BLaER1 (cell line): ENCODE measurements at regions not wholly inside any gene's neighbourhood (a gene's known extent, or its start where the extent isn't known, plus 50 kb on each side); places are given as distances from the start of the nearest gene placed in this dataset.
"Not testable (repeated sequence)": the region's sequence is repeated elsewhere in the genome, so short reads cannot be mapped to it uniquely, and the experiment has no call there.

Source experiments
- H3K27ac ChIP-seq: shearing (Covaris generic); formaldehyde crosslinking; 2 replicates; pipeline ENCODE4 v1.8.1; 2022
- H3K27me3 ChIP-seq: shearing (Covaris generic); formaldehyde crosslinking; 2 replicates; pipeline ENCODE4 v1.8.1; 2022
- H3K36me3 ChIP-seq: shearing (Covaris generic); formaldehyde crosslinking; 2 replicates; pipeline ENCODE4 v1.8.1; 2022
- H3K4me1 ChIP-seq: shearing (Covaris generic); formaldehyde crosslinking; 2 replicates; pipeline ENCODE4 v1.8.1; 2022
- H3K4me2 ChIP-seq: shearing (Covaris generic); formaldehyde crosslinking; 2 replicates; pipeline ENCODE4 v1.8.1; 2022
- H3K4me3 ChIP-seq: shearing (Covaris generic); formaldehyde crosslinking; 2 replicates; pipeline ENCODE4 v1.8.1; 2022
- H3K9ac ChIP-seq: shearing (Covaris generic); formaldehyde crosslinking; 2 replicates; pipeline ENCODE4 v1.8.1; 2022
- H3K9me3 ChIP-seq: shearing (Covaris generic); formaldehyde crosslinking; 2 replicates; pipeline ENCODE4 v1.8.1; 2022
- H4K20me1 ChIP-seq: shearing (Covaris generic); formaldehyde crosslinking; 2 replicates; pipeline ENCODE4 v1.8.1; 2022
- Cebpa-rat ChIP-seq: shearing (Covaris generic); IDR thresholded peaks from 2 replicates; pipeline ENCODE4 v1.8.1; 2022

- Histone ChIP-seq H3K4me1 (no peaks in the 10 kb centered on the region), H3K36me3 (no peaks in the 10 kb centered on the region), H3K9ac (no peak overlapping the region), H3K4me2 (no peak overlapping the region), H4K20me1 (no peaks in the 10 kb centered on the region), H3K4me3 (no peak overlapping the region), H3K9me3 (no peaks in the 10 kb centered on the region; the same call in 1 of the 2 replicates), H3K27me3 (no peaks in the 10 kb centered on the region), H3K27ac (no peak overlapping the region)
- TF ChIP-seq Cebpa-rat = no peak
Observed at GRCh38 chr1:241447031-241447644, 72.4 kb downstream of the FH start.

DNA sequence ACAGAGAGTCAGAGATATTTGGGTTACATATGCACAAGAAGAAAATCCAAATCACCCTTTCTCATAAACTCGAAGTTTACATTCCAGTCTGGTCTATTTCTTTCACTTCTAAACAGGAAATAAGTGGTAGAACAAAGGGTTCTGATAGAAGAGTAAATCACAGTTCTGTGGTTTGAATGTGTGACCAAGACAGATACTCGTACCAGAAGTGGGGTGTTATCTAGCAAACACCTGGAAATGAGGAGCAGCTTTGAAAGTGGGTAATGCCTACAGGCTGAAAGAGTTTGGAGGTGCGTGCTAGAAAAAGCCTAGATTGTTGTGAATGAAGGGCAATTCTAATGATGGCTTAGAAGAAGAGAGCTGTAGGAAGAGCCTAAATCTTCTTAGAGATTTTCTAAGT, 74.7 kb downstream of the FH start:
- Histone ChIP-seq H3K9me3 (no peaks in the 10 kb centered on the region; the same call in 1 of the 2 replicates), H3K4me1 (no peaks in the 10 kb centered on the region), H3K27me3 (no peaks in the 10 kb centered on the region), H3K4me3 (no peak overlapping the region), H3K36me3 (no peaks in the 10 kb centered on the region), H3K9ac (no peak overlapping the region), H3K27ac (no peak overlapping the region), H3K4me2 (no peak overlapping the region), H4K20me1 (no peaks in the 10 kb centered on the region)
- no peak for TF ChIP-seq Cebpa-rat

- TF ChIP-seq Cebpa-rat = no peak
- H3K9me3 ChIP-seq = no peaks in the 10 kb centered on the region; the same call in 1 of the 2 replicates
- no peaks in the 10 kb centered on the region for H3K4me1 ChIP-seq
- no peak overlapping the region for H3K4me3 ChIP-seq
- H3K4me2 ChIP-seq = no peak overlapping the region
- H3K27me3 ChIP-seq = no peaks in the 10 kb centered on the region
- H3K9ac ChIP-seq = no peak overlapping the region
- H4K20me1 ChIP-seq = no peaks in the 10 kb centered on the region
- H3K36me3 ChIP-seq = no peaks in the 10 kb centered on the region
- H3K27ac ChIP-seq = no peak overlapping the region
Observed at GRCh38 chr1:241443561-241443960, 76.0 kb downstream of the FH start.

GRCh38 chr1:241442686-241443085, 76.9 kb downstream of the FH start:
- no peak overlapping the region for H3K27ac ChIP-seq
- H3K4me2 ChIP-seq = no peak overlapping the region
- no peaks in the 10 kb centered on the region for H3K4me1 ChIP-seq
- no peaks in the 10 kb centered on the region; the same call in 1 of the 2 replicates for H3K9me3 ChIP-seq
- no peak overlapping the region for H3K4me3 ChIP-seq
- no peak for TF ChIP-seq Cebpa-rat
- no peaks in the 10 kb centered on the region for H3K36me3 ChIP-seq
- no peaks in the 10 kb centered on the region for H3K27me3 ChIP-seq
- H3K9ac ChIP-seq = no peak overlapping the region
- no peaks in the 10 kb centered on the region for H4K20me1 ChIP-seq

DNA sequence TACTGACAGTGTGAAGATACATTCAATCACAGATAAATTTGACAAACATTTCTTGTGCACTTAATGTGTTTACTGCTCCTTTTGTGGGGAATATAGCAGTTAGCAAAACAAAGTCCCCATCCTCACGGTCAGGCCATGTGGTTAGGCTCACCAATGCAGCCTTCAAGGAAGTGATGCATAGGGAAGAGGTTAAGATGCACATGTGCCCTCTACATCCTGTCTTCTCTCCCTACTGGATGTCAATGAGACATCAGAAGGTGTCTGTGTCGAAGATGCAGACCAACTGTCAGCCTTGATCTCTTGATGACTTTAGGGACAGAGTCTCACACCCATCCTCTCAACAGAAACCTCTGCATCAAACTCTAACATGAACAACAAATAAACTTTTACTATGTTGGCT, 78.7 kb downstream of the FH start:
- H3K9me3 ChIP-seq = no peaks in the 10 kb centered on the region; the same call in 1 of the 2 replicates
- H3K4me3 ChIP-seq = no peak overlapping the region
- TF ChIP-seq Cebpa-rat = no peak
- H3K27me3 ChIP-seq = no peaks in the 10 kb centered on the region
- H3K27ac ChIP-seq = no peak overlapping the region
- H3K4me2 ChIP-seq = no peak overlapping the region
- H3K9ac ChIP-seq = no peak overlapping the region
- H3K36me3 ChIP-seq = no peaks in the 10 kb centered on the region
- H4K20me1 ChIP-seq = no peaks in the 10 kb centered on the region
- H3K4me1 ChIP-seq = no peaks in the 10 kb centered on the region

- H3K4me3 ChIP-seq, H3K9ac ChIP-seq, H3K27ac ChIP-seq, H3K9me3 ChIP-seq, H3K4me2 ChIP-seq, H3K36me3 ChIP-seq, H4K20me1 ChIP-seq, H3K27me3 ChIP-seq, H3K4me1 ChIP-seq: not testable (repeated sequence)
Observed at GRCh38 chr1:241438686-241439085, 80.9 kb downstream of the FH start.

GRCh38 chr1:241432241-241432640, 75.2 kb upstream of the RGS7 start:
- Histone ChIP-seq H3K27ac (no peak overlapping the region), H3K36me3 (no peaks in the 10 kb centered on the region), H3K27me3 (no peaks in the 10 kb centered on the region), H3K9me3 (peaks cover 5% of the 10 kb centered on the region), H3K9ac (no peak overlapping the region), H3K4me2 (no peak overlapping the region), H3K4me1 (no peaks in the 10 kb centered on the region), H4K20me1 (no peaks in the 10 kb centered on the region), H3K4me3 (no peak overlapping the region)
- no peak for TF ChIP-seq Cebpa-rat

DNA sequence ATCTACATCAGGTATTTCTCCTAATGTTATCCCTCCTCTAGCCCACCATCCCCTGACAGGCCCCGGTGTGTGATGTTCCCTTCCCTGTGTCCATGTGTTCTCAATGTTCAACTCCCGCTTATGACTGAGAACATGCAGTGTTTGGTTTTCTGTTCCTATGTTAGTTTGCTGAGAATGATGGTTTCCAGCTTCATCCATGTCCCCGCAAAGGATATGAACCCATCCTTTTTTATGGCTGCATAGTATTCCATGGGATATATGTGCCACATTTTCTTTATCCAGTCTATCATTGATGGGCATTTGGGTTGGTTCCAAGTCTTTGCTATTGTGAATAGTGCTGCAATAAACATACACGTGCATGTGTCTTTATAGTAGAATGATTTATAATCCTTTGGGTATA, 68.1 kb upstream of the RGS7 start:
- peaks cover 22% of the 10 kb centered on the region; the same call in 1 of the 2 replicates for H3K27me3 ChIP-seq
- H3K4me2 ChIP-seq, H3K9ac ChIP-seq, H3K9me3 ChIP-seq, H3K27ac ChIP-seq, H3K4me1 ChIP-seq, H4K20me1 ChIP-seq, H3K4me3 ChIP-seq, H3K36me3 ChIP-seq: not testable (repeated sequence)

GRCh38 chr1:241424480-241424971, 67.5 kb upstream of the RGS7 start:
- Histone ChIP-seq H3K27me3 (peaks cover 22% of the 10 kb centered on the region; the same call in 1 of the 2 replicates), H3K27ac (0 out of 2 replicates have a peak overlapping the region, but pooled peaks have one; percentile 19), H3K4me2 (peak overlapping the region; percentile 87), H3K4me3 (peak overlapping the region; percentile 73), H3K9me3 (no peaks in the 10 kb centered on the region), H3K36me3 (no peaks in the 10 kb centered on the region), H4K20me1 (no peaks in the 10 kb centered on the region), H3K4me1 (0 out of 2 replicates have a peak, but pooled peaks cover 4% of the 10 kb centered on the region), H3K9ac (peak overlapping the region; percentile 61)
- no peak for TF ChIP-seq Cebpa-rat

DNA sequence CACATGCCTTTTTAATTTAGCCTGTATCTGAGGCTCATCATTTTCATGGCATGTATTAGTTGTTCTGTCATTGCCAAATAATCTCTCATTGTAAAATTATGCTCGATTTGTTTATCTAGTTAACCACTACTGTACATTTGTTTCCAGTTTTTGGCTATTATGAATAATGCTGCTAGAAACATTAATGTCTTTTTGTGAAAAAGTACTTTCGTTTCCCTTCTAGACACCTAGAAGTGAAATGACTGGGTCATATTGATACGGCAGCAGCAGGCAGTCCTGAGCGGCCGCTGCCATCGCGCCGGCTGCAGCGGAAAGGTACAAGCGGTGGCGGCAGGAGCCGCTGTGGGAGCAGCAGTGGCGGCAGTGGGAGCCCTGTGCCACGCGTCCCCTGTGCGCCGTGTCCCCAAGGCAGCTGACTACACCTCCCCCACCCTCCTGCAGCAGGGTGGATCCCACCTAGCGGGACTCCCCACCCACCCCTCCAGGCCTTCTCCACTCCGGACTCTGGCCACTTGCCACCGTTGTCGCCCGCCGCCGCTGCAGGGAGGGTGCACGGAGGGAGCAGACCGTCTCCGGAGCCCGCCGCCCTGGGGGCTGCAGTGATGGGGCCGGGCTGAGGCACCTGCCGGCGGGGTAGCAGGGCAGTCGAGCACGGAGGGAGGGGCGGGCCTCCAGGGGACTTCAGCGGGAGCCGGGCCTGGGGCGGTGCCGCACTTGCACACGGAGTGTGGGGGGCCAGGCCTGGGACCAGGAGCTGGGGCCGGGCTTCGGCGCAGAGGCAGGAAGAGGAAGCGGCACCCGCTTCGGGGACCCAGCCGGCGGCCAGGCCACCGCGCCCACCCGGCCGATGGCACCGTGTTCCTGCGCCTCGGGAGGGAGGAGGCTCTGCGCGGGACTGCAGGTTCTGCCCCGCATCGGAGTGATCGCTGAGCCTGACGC, 66.8 kb upstream of the RGS7 start:
- peak overlapping the region; percentile 61 for H3K9ac ChIP-seq

More for the DNA sequence above, 66.8 kb upstream of the RGS7 start:
- no peaks in the 10 kb centered on the region for H4K20me1 ChIP-seq
- peak overlapping the region; percentile 87 for H3K4me2 ChIP-seq
- peaks cover 22% of the 10 kb centered on the region; the same call in 1 of the 2 replicates for H3K27me3 ChIP-seq
- 0 out of 2 replicates have a peak overlapping the region, but pooled peaks have one; percentile 19 for H3K27ac ChIP-seq
- no peak for TF ChIP-seq Cebpa-rat
- no peaks in the 10 kb centered on the region for H3K36me3 ChIP-seq
- H3K9me3 ChIP-seq = no peaks in the 10 kb centered on the region
- H3K4me1 ChIP-seq = 0 out of 2 replicates have a peak, but pooled peaks cover 4% of the 10 kb centered on the region
- peak overlapping the region; percentile 73 for H3K4me3 ChIP-seq
